K562 (cell line): ENCODE measurements at regions not wholly inside any gene's neighbourhood (a gene's known extent, or its start where the extent isn't known, plus 50 kb on each side); places are given as distances from the start of the nearest gene placed in this dataset.
"Not testable (repeated sequence)": the region's sequence is repeated elsewhere in the genome, so short reads cannot be mapped to it uniquely, and the experiment has no call there.

ENCODE experiments used
- ATAC-seq: fragments of 200-7000 bp; cut with Tn5 transposase; 3 replicates; pipeline ENCODE4 v1.9.1; 2020; ENCODE audit warnings: moderate library complexity
- BruUV-seq: library from RNA; stranded (reverse); fragments of 400-500 nt; replicated peaks from 2 replicates; lab custom pipeline; 2021; lab: Mats Ljungman, UMichigan
- CTCF ChIA-PET: fragments of 300-600 bp; formaldehyde crosslinking; extraction: SDS; loops from one replicate; lab custom pipeline; 2021; ENCODE audit warnings: low intra/inter-chr PET ratio; lab: Yijun Ruan, JAX
- POLR2A ChIA-PET: fragments of 300-600, 350-650 bp; sonication (Branson Sonifier 250); formaldehyde crosslinking; extraction: SDS; loops from one replicate; lab custom pipeline; 2021; ENCODE audit warnings: antibody characterized with exemption, inconsistent platforms; lab: Yijun Ruan, JAX
- DNase-seq, 4 experiments: peaks; one replicate each; pipeline versions ENCODE4 v3.0.0 to v3.0.0-alpha.2; 2011 to 2018; ENCODE audit warnings: low spot score in 3 of 4, mixed read lengths in 3 of 4; ENCODE audit errors: extremely low read depth in 1 of 4
- FAIRE-seq: peaks from 2 replicates; lab custom pipeline; 2011; peaks lifted over from hg19 to GRCh38; lab: Jason Lieb, UNC
- H2AFZ ChIP-seq: 2 replicates; pipeline ENCODE4 v1.6.0; 2011; ENCODE audit warnings: low read depth, low read length, control low read depth, inconsistent platforms
- H3K27ac ChIP-seq: fragments of 200-600 bp; 3 replicates; pipeline ENCODE4 v1.8.0; 2011; ENCODE audit warnings: low read depth, mild to moderate bottlenecking, control low read depth, inconsistent platforms, low read length, moderate library complexity, mixed read lengths; ENCODE audit errors: extremely low read depth
- H3K27me3 ChIP-seq, 2 experiments: fragments of 300-600 bp in 1 of 2; 2 replicates in 1 of 2; 3 replicates in 1 of 2; pipeline versions ENCODE4 v1.6.0 to v1.8.0; 2011; ENCODE audit warnings: inconsistent platforms in 2 of 2, low read length in 2 of 2, mild to moderate bottlenecking in 1 of 2, mixed read lengths in 1 of 2, moderate library complexity in 1 of 2; ENCODE audit not compliant: control insufficient read depth in 2 of 2, insufficient read depth in 2 of 2
- H3K36me3 ChIP-seq: fragments of 300-600 bp; 3 replicates; pipeline ENCODE4 v1.8.0; 2011; ENCODE audit warnings: mild to moderate bottlenecking, low read length, inconsistent platforms; ENCODE audit not compliant: control insufficient read depth, insufficient read depth
- H3K4me1 ChIP-seq, 2 experiments: fragments of 200-600 bp in 1 of 2; replicated peaks in 1 of 2; 2 replicates in 1 of 2; 3 replicates in 1 of 2; pipeline versions ENCODE4 v1.5.1 to v1.8.0; 2011; ENCODE audit warnings: inconsistent platforms in 2 of 2, low read length in 2 of 2, mild to moderate bottlenecking in 1 of 2, mixed read lengths in 1 of 2, moderate library complexity in 1 of 2; ENCODE audit not compliant: control insufficient read depth in 2 of 2, insufficient read depth in 2 of 2
- H3K4me2 ChIP-seq: 2 replicates; pipeline ENCODE4 v1.6.1; 2011; ENCODE audit warnings: low read length, control low read depth, inconsistent platforms, mixed read lengths; ENCODE audit not compliant: insufficient read depth
- H3K4me3 ChIP-seq: fragments of 200-600 bp; sonication (generic), shearing (Covaris generic); 2 replicates; pipeline ENCODE4 v1.5.1; 2016; ENCODE audit warnings: control low read depth, inconsistent platforms
- H3K79me2 ChIP-seq: fragments of 200-600 bp; 3 replicates; pipeline ENCODE4 v1.8.0; 2011; ENCODE audit warnings: low read length, inconsistent platforms; ENCODE audit not compliant: control insufficient read depth, insufficient read depth
- H3K9ac ChIP-seq, 2 experiments: 2 replicates each; pipeline versions ENCODE4 v1.6.0 to v1.6.1; 2011; ENCODE audit warnings: low read depth in 2 of 2, low read length in 2 of 2, control low read depth in 1 of 2, inconsistent platforms in 1 of 2, mild to moderate bottlenecking in 1 of 2, mixed read lengths in 1 of 2; ENCODE audit not compliant: insufficient read depth in 1 of 2
- H3K9me1 ChIP-seq: one replicate; pipeline ENCODE4 v1.6.0; 2011; ENCODE audit warnings: inconsistent platforms, mild to moderate bottlenecking, low read length, moderate library complexity; ENCODE audit not compliant: control insufficient read depth, insufficient read depth
- H3K9me3 ChIP-seq: replicated peaks from 2 replicates; pipeline ENCODE4 v1.5.1; 2011; ENCODE audit warnings: low read depth, low read length, inconsistent platforms; ENCODE audit not compliant: control insufficient read depth, insufficient read depth
- H4K20me1 ChIP-seq: replicated peaks from 2 replicates; pipeline ENCODE4 v1.6.1; 2011; ENCODE audit warnings: low read length, inconsistent platforms, mixed read lengths; ENCODE audit not compliant: control insufficient read depth, insufficient read depth
- WGBS: fragments of 100-300 bp; shearing (Covaris generic); methylation state at CpG from one replicate; pipeline ENCODE4 v1.1.6; 2016; ENCODE audit warnings: low coverage, mixed read lengths; ENCODE audit not compliant: insufficient coverage; ENCODE audit errors: missing lambda C conversion rate; 5-methylcytosine and 5-hydroxymethylcytosine counted together
- in situ Hi-C: fragments of 300-500 bp; cut with MboI; formaldehyde crosslinking; loops from 4 replicates; pipeline ENCODE4 v1.15.0; 2018; ENCODE audit warnings: inconsistent platforms, mixed read lengths
- intact Hi-C: fragments of 100-400 bp; cut with micrococcal nuclease; formaldehyde crosslinking; loops from 2 replicates; pipeline ENCODE4 v1.14.2; 2022
- TF ChIP-seq, protein P1 (sequence below), 3 experiments: IDR thresholded peaks in 2 of 3; conservative IDR thresholded peaks in 1 of 3; 2 replicates each; pipeline ENCODE4 v1.5.1; 2011 to 2012; ENCODE audit warnings: low read length in 3 of 3, mild to moderate bottlenecking in 3 of 3, control low read depth in 2 of 3, improper control_type of control experiment in 1 of 3, inconsistent platforms in 1 of 3, low read depth in 1 of 3, mixed read lengths in 1 of 3, moderate library complexity in 1 of 3; ENCODE audit not compliant: insufficient read depth in 2 of 3

DNA sequence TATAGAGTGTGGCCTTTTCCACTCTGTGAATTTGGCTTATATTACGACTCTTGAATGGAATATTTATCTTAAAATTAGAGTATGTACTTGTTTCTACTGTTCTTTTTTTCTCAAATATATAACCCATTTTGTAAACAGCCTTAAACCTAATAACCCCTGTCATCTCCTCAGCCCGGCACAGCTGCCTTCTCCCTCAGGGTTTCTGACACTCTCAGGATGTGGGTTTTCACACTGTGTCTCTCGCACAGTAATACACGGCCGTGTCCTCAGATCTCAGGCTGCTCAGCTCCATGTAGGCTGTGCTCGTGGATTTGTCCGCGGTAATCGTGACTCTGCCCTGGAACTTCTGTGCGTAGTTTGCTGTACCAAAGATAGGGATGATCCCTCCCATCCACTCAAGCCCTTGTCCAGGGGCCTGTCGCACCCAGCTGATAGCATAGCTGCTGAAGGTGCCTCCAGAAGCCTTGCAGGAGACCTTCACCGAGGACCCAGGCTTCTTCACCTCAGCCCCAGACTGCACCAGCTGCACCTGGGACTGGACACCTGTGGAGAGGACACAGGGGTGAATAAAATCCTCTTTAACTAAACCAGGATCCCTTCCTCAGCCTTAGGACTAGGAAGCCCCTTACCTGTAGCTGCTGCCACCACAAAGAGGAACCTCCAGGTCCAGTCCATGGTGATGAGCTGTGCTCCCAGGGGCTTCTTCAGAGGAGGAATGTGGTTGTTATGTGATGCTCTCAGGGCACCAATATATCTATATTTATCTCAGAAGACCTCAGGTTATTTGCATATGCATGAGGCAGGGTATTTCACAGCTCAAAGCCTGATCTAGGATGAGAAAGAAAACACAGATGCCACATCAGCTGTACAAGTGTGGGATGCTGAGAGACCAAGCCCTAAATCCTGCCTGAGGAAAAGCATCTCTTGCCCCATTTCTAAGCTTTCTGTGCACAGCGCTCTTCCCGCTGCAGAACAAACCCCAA lies 1188.4 kb downstream of the TMEM121 start:
- H3K27me3 ChIP-seq, H3K79me2 ChIP-seq, ATAC-seq, H3K36me3 ChIP-seq, DNase-seq, H3K9ac ChIP-seq, H3K4me1 ChIP-seq, in situ Hi-C loops, intact Hi-C loops, POLR2A ChIA-PET, H3K9me3 ChIP-seq, H2AFZ ChIP-seq, CTCF ChIA-PET, FAIRE-seq, H4K20me1 ChIP-seq, BruUV-seq, H3K27ac ChIP-seq, H3K9me1 ChIP-seq, H3K4me3 ChIP-seq, H3K4me2 ChIP-seq: not testable (repeated sequence)
- 0% methylated on average over 2 of the region's 14 CpGs for WGBS

DNA sequence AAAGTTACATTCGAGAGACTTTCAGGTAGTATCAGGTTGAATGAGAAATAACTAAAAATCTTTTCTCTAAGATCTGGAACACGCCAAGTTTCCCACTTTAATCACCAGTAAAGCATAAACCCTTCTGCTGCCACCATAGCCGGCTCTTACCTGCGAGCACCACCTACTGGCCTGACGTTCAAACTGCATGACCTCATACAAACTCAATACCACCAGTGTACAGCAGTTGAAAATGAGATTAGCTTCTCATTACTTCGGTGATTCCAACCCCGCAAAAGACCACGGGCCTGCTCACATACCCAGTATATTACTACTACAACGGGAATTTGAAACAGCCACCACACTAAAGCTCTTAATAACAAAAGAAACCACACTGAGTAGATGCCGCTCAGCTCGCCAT lies 1191.2 kb downstream of the TMEM121 start:
- H3K36me3 ChIP-seq, H3K9ac ChIP-seq, H3K27me3 ChIP-seq, H2AFZ ChIP-seq, H4K20me1 ChIP-seq, CTCF ChIA-PET, intact Hi-C loops, DNase-seq, POLR2A ChIA-PET: not testable (repeated sequence)
- WGBS, result 2% methylated on average over 7 of the region's 11 CpGs
- peak; percentile 78 for ATAC-seq
- TF ChIP-seq, protein P1, sequence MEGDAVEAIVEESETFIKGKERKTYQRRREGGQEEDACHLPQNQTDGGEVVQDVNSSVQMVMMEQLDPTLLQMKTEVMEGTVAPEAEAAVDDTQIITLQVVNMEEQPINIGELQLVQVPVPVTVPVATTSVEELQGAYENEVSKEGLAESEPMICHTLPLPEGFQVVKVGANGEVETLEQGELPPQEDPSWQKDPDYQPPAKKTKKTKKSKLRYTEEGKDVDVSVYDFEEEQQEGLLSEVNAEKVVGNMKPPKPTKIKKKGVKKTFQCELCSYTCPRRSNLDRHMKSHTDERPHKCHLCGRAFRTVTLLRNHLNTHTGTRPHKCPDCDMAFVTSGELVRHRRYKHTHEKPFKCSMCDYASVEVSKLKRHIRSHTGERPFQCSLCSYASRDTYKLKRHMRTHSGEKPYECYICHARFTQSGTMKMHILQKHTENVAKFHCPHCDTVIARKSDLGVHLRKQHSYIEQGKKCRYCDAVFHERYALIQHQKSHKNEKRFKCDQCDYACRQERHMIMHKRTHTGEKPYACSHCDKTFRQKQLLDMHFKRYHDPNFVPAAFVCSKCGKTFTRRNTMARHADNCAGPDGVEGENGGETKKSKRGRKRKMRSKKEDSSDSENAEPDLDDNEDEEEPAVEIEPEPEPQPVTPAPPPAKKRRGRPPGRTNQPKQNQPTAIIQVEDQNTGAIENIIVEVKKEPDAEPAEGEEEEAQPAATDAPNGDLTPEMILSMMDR (IDR thresholded peaks at IDR 0.05 in 2 of 3, conservative IDR thresholded peaks at IDR 0.05 in 1 of 3; ENCODE audit: insufficient read depth in 2 of 3, low read depth in 1 of 3, low read length in 3 of 3), result 0 out of 6 replicates have a peak, but pooled peaks of 2 of the 3 experiments have one; percentile 6 to 28
- TF ChIP-seq, all 486 proteins: peak for 1; not testable (repeated sequence) for 485
- H3K79me2 ChIP-seq, BruUV-seq, H3K4me1 ChIP-seq, H3K27ac ChIP-seq, H3K9me3 ChIP-seq, H3K4me2 ChIP-seq, H3K4me3 ChIP-seq, in situ Hi-C loops, H3K9me1 ChIP-seq: not testable (repeated sequence)
- peak; percentile 11 for FAIRE-seq

DNA sequence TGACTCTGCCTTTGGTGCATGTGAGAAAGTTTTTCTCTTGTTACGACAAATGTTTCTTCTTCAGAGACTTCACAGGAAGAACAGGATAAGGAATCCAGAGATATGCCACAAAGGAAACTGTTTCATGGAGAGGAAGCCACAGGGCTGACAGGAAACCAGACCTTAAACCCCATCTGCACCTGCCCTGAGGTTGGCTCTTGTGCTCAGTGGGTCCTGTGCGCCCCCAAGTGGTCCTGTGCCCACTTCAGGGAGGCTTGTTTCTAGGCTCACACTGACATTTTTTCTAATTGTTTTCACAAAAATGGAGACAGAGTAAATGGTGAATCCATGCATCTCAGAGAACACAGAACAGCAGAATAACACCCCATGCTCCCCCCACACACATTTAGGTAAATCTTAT lies 1193.5 kb downstream of the TMEM121 start:
- intact Hi-C loops, FAIRE-seq, H3K36me3 ChIP-seq, POLR2A ChIA-PET, ATAC-seq, CTCF ChIA-PET, H3K27me3 ChIP-seq, in situ Hi-C loops, H2AFZ ChIP-seq, H3K79me2 ChIP-seq, BruUV-seq, H4K20me1 ChIP-seq, H3K9me1 ChIP-seq, H3K4me2 ChIP-seq, H3K9me3 ChIP-seq, H3K27ac ChIP-seq, DNase-seq, H3K9ac ChIP-seq, H3K4me3 ChIP-seq, H3K4me1 ChIP-seq: not testable (repeated sequence)
- 0% methylated on average over 1 of the region's 2 CpGs for WGBS
